Endodermal cell (in vitro differentiated cells): ENCODE measurements at regions not wholly inside any gene's neighbourhood (a gene's known extent, or its start where the extent isn't known, plus 50 kb on each side); places are given as distances from the start of the nearest gene placed in this dataset.

Source experiments
- DNase-seq: peaks from one replicate; pipeline ENCODE4 v3.0.0-alpha.2; 2017
- H3K27ac ChIP-seq: 2 replicates; pipeline ENCODE4 v1.5.1; 2013; ENCODE audit warnings: mild to moderate bottlenecking, low read depth, low read length, moderate library complexity
- H3K27me3 ChIP-seq: 2 replicates; pipeline ENCODE4 v1.6.1; 2013; ENCODE audit warnings: mild to moderate bottlenecking, low read length, moderate library complexity; ENCODE audit not compliant: insufficient read depth, control insufficient read depth, poor library complexity, severe bottlenecking
- H3K36me3 ChIP-seq: 2 replicates; pipeline ENCODE4 v1.7.0; 2013; ENCODE audit warnings: mild to moderate bottlenecking, low read length, moderate library complexity; ENCODE audit not compliant: control insufficient read depth, insufficient read depth
- H3K4me1 ChIP-seq: one replicate; pipeline ENCODE4 v1.7.0; 2013; ENCODE audit warnings: low read length; ENCODE audit not compliant: control insufficient read depth, insufficient read depth
- H3K4me3 ChIP-seq: 2 replicates; pipeline ENCODE4 v1.5.1; 2013; ENCODE audit warnings: mild to moderate bottlenecking, low read length, moderate library complexity
- H3K9ac ChIP-seq: 2 replicates; pipeline ENCODE4 v1.6.1; 2013; ENCODE audit warnings: mild to moderate bottlenecking, low read length, moderate library complexity; ENCODE audit not compliant: poor library complexity, severe bottlenecking; ENCODE audit errors: extremely low read depth
- H3K9me3 ChIP-seq: 2 replicates; pipeline ENCODE4 v1.6.1; 2013; ENCODE audit warnings: mild to moderate bottlenecking, low read length, moderate library complexity; ENCODE audit not compliant: control insufficient read depth
- H3K27ac Mint-ChIP-seq: 2 replicates; pipeline ENCODE4 v1.8.0; 2020; ENCODE audit warnings: mixed read lengths
- H3K27me3 Mint-ChIP-seq: 2 replicates; pipeline ENCODE4 v1.8.0; 2021; ENCODE audit warnings: mild to moderate bottlenecking, mixed read lengths; ENCODE audit not compliant: insufficient read depth
- H3K36me3 Mint-ChIP-seq: 2 replicates; pipeline ENCODE4 v1.8.0; 2020; ENCODE audit warnings: low read depth, mixed read lengths
- H3K4me1 Mint-ChIP-seq: 2 replicates; pipeline ENCODE4 v1.8.0; 2020; ENCODE audit warnings: mixed read lengths
- H3K4me3 Mint-ChIP-seq: 2 replicates; pipeline ENCODE4 v1.8.0; 2020; ENCODE audit warnings: mild to moderate bottlenecking, moderate library complexity, mixed read lengths
- H3K9me3 Mint-ChIP-seq: 2 replicates; pipeline ENCODE4 v1.8.0; 2020; ENCODE audit warnings: mild to moderate bottlenecking, mixed read lengths
- WGBS, 2 experiments: methylation state at CpG; one replicate each; pipeline versions ENCODE4 v1.1.5 to v1.1.7; 2013; ENCODE audit warnings: missing lambda C conversion rate in 2 of 2, mixed read lengths in 1 of 2; ENCODE audit not compliant: insufficient coverage in 1 of 2, insufficient read length in 1 of 2; 5-methylcytosine and 5-hydroxymethylcytosine counted together
- TF ChIP-seq, protein P1 (sequence below): fragments of 200-600 bp; sonication (generic); conservative IDR thresholded peaks from 2 replicates; pipeline ENCODE4 v1.5.0; 2021; ENCODE audit warnings: antibody characterized with exemption, mild to moderate bottlenecking

DNA sequence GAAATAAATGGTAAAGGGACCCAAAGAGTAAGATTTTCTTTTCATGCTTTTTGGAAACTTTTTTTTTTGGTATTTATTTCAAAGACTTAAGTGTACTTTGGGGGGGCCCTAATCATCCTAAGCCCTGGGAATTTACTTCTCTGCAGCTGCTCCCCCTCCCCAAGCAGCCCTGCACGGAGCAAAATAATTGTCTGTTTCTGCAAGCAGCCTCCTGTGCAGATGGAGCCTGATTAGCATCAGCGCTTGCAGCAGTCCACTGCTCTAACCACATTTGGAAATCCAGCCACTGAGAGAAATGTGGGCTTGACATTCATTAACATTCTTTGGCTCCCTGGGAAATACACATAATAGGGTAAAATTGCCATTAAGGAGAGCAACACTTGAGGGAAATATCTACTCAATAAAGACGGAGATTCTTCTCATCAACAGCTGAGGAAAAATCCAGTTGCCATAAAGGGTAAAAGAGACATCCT lies 309.2 kb upstream of the MAP3K7 start:
- DNase-seq, result no peak
- H3K9me3 ChIP-seq, result no peaks in the 10 kb centered on the region
- no peak overlapping the region for H3K9ac ChIP-seq
- Mint-ChIP-seq H3K36me3 (no peaks in the 10 kb centered on the region), H3K27ac (no peak overlapping the region), H3K4me3 (no peak overlapping the region), H3K4me1 (peaks cover 27% of the 10 kb centered on the region), H3K27me3 (peaks cover 5% of the 10 kb centered on the region), H3K9me3 (no peaks in the 10 kb centered on the region)
- no peak overlapping the region for H3K27ac ChIP-seq
- H3K27me3 ChIP-seq, result no peaks in the 10 kb centered on the region
- TF ChIP-seq, protein P1, sequence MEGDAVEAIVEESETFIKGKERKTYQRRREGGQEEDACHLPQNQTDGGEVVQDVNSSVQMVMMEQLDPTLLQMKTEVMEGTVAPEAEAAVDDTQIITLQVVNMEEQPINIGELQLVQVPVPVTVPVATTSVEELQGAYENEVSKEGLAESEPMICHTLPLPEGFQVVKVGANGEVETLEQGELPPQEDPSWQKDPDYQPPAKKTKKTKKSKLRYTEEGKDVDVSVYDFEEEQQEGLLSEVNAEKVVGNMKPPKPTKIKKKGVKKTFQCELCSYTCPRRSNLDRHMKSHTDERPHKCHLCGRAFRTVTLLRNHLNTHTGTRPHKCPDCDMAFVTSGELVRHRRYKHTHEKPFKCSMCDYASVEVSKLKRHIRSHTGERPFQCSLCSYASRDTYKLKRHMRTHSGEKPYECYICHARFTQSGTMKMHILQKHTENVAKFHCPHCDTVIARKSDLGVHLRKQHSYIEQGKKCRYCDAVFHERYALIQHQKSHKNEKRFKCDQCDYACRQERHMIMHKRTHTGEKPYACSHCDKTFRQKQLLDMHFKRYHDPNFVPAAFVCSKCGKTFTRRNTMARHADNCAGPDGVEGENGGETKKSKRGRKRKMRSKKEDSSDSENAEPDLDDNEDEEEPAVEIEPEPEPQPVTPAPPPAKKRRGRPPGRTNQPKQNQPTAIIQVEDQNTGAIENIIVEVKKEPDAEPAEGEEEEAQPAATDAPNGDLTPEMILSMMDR, result no peak
- 90 to 100% methylated on average over 2 to 3 of the region's 3 CpGs for WGBS, 2 experiments
- no peak overlapping the region for H3K4me3 ChIP-seq
- H3K36me3 ChIP-seq, result no peaks in the 10 kb centered on the region
- peaks cover 4% of the 10 kb centered on the region for H3K4me1 ChIP-seq

DNA sequence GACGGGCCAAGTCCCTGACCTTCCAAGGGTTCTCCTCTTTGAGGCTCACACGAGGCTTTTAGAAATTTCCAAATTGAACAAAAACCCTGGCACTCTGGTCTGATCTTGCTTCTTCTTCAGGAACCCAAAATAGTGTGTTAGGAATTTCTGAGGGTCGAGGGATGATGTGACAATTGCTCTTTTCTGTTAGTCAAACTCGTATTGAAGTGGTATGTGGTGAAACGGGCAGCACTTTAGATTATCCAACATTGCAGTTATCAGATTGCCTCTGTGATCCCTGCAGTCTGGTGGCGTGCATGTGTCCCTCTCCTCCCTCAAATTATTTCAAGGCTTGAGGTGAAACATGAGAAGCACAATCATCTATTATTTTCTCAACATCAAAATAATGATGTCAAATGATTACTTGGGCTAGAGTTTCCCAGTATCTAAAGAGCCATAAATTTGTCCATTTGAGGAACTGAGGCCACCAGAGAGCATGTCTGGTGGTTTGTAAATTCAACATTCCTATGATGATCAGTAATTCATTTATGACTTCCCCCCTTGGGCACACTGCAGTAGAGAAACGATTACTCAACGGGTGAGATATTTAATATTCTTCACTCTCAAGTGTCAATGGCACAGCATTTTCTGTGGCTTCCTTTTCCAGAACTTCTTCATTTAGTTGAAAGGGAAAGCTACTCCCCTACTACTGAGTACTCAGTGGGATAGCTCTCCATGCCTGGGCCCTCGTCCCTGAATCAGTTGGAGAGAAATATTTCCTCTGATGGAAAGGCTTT lies 308.6 kb upstream of the MAP3K7 start:
- 92 to 95% methylated on average over 7 to 9 of the region's 9 CpGs for WGBS, 2 experiments
- no peak for DNase-seq
- H3K9me3 ChIP-seq, result no peaks in the 10 kb centered on the region
- no peak overlapping the region for H3K27ac ChIP-seq
- Mint-ChIP-seq H3K4me3 (no peak overlapping the region), H3K27me3 (peaks cover 5% of the 10 kb centered on the region), H3K27ac (no peak overlapping the region), H3K9me3 (no peaks in the 10 kb centered on the region), H3K4me1 (peaks cover 32% of the 10 kb centered on the region), H3K36me3 (no peaks in the 10 kb centered on the region)
- H3K9ac ChIP-seq, result no peak overlapping the region
- peaks cover 6% of the 10 kb centered on the region for H3K4me1 ChIP-seq
- no peaks in the 10 kb centered on the region for H3K27me3 ChIP-seq
- TF ChIP-seq, protein P1, result no peak
- H3K4me3 ChIP-seq, result no peak overlapping the region
- H3K36me3 ChIP-seq, result no peaks in the 10 kb centered on the region

DNA sequence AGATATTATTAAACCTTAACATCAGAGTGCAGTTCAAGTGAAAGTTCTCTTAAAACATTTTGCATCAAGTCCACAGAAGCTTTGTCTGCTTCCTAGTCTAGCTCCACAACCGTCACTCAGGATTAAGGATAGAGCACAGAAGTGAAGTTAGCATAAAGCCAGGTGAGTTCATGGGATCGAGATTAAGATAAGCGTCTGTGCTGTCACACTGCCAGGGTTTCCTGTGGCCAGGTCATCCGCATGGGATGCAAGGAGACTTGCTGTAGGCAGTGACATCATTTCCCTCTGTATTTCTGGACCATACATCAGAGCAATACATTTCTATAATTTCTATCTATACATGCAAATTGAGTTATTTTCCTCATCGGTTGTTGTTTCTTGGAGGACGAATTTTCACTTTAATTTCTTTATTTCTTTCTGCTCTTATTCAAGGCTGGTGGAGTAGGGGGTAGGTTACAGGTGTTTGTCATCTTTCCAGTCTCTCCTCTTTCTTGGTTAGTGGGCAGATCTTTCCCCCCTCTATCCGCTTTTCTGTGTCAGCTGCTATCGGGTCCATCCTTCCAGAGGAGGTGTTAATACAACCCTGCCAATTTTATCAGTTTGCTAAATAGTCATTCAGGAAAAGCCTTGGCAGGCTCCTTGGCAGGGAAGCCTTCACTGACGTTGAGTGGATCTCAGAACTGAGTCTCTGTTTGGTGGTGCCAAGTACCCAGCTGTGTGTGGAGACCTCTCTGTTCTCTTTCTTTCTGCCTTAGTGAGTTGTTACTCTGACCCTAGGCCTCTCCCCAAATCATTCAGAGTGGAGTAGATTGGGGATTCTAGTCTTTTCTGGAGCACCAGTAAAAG lies 307.6 kb upstream of the MAP3K7 start:
- TF ChIP-seq, protein P1, result no peak
- no peak overlapping the region for H3K27ac ChIP-seq
- no peaks in the 10 kb centered on the region for H3K27me3 ChIP-seq
- H3K9ac ChIP-seq, result no peak overlapping the region
- H3K4me3 Mint-ChIP-seq, result no peak overlapping the region
- 87 to 91% methylated on average over 6 to 9 of the region's 9 CpGs for WGBS, 2 experiments
- H3K9me3 Mint-ChIP-seq, result no peaks in the 10 kb centered on the region
- peaks cover 34% of the 10 kb centered on the region for H3K4me1 Mint-ChIP-seq
- no peaks in the 10 kb centered on the region for H3K9me3 ChIP-seq
- no peaks in the 10 kb centered on the region for H3K36me3 ChIP-seq
- H3K27ac Mint-ChIP-seq, result no peak overlapping the region
- H3K27me3 Mint-ChIP-seq, result no peaks in the 10 kb centered on the region
- peaks cover 8% of the 10 kb centered on the region for H3K4me1 ChIP-seq
- DNase-seq, result no peak
- no peak overlapping the region for H3K4me3 ChIP-seq
- no peaks in the 10 kb centered on the region for H3K36me3 Mint-ChIP-seq
